ENCODE measurements at regions not wholly inside any gene's neighbourhood (a gene's known extent, or its start where the extent isn't known, plus 50 kb on each side); places are given as distances from the start of the nearest gene placed in this dataset.

DNA sequence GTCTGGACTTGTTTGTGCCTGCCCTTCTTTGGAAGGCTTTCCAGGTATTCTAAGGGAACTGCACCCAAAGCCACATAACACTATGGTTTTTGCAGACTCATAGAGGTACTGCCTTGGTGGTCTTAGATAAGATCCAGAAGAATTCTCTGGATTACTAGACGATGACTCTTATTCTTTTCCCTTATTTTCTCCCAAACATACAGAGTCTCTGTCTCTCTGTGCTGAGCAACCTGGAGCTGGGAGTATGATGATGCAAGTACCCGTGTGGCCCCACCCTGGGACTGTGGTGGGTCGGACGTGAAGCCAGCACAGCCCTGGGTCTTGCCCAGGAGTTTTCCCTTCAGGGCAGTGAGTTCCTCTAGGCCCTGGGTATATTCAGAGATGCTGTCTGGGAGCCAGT, 1342.4 kb upstream of the TENM3 start:
- DNase-seq (ENCODE audit: low spot score): no peak

DNA sequence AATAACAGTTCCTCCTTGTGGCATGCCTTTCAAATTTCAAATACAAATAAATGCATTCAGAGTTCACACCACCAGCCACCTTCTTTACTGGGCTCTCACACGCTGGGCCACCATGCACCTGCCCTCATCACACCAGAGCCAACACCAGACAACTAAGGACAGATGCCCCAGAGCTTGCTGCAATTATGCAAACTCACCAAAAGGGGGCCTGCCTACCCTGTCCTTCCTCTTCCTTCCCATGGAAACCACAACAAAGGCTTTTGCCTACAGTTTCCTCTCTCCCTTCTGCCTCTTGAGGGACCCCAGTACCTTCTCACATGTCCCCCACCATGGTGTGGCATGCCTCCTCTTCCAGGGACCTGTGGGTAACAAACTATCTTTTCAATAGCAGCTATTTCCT, 1333.9 kb upstream of the TENM3 start:
- DNase-seq (ENCODE audit: low spot score): peak; percentile 31

DNA sequence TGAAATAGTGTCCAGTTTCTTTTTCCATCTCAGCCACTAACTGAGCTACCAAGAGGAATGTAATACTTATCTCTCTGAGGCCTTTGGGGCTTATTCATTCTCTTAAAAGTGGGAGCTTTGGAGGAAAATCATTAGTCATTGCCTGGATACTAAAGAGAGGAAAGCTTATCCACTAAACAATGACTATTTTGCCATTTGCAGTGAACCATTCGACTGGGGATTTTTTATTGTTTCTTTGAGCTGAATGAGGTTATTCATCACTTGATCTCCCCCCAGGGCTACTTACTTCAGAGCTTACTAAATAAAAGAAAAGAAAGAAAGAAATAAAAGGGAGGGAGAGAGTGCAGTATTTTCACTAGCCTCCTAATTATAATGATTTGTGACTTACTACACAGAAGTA, 1329.5 kb upstream of the TENM3 start:
- DNase-seq (ENCODE audit: low spot score): peak; percentile 69

DNA sequence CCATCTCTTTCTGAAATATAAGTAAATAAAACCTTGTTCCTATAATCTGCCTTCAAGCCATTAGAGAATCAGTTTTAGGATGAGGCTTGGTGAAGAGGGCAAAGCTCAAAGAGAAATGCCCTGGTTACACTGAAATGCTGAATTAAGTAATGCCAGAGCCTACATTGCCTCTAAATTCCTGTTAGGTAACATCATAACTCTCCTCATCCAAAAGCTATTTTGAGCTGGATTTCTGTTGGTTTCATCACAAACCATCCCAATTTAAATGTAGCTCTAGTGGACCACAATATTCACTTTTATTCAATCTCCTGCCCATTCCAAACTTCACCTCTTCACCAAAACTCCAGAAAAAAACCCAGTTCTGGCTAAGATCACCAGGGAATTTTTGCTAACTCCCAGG, 1319.7 kb upstream of the TENM3 start:
- peak; percentile 11 for DNase-seq (ENCODE audit: low spot score)

DNA sequence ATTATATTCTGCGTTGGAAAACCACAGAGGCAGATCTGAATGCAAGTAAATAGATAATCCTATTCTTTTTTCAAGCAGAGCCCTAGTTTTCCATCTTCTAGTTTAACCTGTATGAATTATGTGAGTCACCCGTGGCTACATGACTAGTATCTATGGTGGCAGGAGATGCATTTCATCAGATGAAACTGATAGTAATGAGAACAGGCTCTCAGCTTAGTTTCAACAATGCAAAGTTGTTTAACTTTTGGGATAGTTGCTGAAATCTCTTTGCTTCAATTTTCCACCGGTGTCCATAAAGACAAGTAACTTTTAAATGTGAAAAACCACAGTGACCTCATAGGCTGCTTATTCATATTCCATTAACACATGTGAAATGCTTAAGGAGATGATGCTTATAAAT, 1317.4 kb upstream of the TENM3 start:
- no peak for DNase-seq (ENCODE audit: low spot score)

DNA sequence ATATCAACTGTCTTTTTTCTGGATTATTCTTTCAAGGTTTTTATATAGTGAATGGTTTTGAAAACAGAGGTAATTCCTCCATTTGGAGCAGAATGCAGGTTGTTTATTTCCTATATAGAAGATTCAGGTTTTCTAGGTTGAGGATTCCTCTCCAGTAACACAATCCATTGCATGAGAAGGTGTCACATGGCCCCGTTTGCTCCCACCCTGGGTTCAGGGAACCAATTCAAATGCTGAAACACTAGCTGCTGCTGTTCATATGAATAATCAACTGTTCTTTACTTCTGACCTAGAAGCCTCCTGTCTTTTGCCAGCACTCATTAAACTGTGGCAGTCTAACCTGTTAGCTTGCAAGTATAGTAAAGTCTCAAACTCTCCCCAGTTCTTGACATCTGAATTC, 1316.9 kb upstream of the TENM3 start:
- no peak for DNase-seq (ENCODE audit: low spot score)

DNA sequence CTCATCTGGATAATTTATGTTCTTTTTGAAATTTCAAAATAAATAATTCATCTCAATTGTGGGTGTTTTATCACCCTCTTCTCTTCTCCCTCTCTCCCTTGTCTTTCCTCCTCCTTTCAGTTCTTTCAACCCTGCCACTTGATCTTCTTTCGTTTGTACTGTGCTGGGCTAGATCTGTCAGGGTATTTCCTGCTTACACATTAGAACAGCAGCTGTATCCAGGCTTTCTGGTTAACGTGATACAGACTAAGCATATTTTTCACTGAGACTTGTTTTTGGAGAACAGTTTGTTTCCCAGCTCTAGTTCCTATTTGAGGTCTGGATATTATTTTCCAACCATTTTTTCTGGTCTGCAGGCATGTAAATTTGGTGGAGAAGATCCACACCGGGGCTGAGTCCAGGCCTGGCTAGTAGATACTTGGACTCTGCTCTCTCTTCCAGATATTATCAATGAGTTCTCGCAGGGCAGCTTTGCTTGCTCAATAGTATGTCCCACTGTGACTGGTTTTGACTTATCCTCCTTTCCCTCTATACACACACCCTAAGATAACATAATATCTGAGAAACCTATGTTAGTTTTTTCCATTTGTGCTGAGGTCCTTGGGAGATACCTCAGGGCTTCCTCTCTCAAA, 1310.7 kb upstream of the TENM3 start:
- no peak for DNase-seq (ENCODE audit: low spot score)

DNA sequence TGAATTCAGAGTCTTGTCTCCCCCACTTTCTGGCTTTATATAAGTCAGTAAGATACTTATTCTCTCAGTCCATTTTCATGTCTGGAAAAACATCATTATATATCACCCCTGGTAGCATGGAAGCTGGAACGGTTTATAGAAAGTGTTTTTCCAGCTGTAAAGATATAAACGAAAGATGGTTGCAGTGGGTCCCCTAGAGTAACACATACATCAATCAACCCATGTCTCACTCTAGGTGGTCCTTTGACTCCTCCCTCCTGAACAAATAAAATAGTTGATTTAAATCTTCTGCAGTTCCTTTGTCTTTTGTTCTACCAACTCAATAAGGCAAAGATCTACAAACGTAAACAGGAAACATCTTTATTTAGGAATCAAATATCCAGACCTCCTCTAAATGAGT, 1306.1 kb upstream of the TENM3 start:
- DNase-seq (ENCODE audit: low spot score): no peak

DNA sequence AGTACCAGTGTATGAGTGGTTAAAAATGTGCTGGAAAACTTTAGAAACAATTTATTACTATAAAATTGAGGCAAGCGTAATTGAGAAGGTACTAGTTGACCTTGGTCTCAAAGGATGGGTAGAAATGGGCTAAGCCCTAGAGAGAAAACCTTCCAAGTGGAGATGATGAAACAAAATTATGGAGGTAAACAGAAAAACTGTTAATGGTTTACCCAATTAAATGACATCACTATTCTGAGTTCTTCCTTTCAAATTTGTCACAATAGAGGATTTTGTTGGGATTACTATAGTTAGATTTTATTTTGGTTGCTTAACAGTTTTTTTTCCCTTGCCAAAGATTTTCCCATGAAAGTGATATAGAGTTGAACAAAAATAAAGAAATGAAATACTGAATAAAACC, 1302.5 kb upstream of the TENM3 start:
- no peak for DNase-seq (ENCODE audit: low spot score)

DNA sequence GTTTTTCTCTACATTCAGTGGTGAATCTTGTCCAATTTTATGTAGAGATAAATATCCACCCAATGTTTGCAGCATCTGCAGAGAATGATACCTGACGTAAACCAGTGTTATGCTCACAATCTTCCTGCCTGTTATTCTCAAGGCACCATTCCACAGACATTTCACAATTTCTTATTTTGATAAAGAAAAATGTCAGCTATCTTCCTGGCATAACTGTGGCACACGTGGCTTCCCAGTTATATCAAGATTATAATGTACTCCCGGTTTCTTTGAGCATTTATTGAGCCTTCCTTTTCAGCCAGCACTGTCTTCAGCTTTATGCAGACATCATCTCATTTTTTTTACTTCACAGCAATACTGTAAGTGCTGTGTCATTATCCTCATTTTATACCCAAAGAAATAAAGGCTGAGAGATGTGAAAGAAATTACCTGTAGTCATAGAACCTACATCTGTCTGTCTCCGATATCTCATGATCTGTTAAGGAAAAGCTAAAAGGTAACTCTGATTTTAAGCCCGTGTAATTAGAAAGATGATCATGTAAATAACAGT, 1300.8 kb upstream of the TENM3 start:
- no peak for DNase-seq (ENCODE audit: low spot score)

DNA sequence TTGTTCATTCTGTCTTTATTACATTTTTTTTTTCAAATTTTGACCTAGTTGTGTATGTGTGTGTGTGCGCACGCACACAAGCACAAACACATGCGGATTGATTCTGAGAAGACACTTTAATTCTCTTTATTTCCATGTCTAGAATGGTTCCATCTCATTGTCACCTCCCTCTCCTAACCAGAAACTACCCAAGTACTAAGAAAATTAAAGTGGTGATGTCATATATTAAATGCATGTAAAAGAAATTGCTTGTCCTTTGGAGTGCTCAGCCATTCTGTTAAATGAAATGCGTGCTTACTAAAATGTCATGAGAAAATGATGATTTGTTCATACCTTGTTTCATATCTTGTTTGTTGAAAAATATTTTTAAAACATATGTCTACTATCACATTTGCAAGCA, 1297.0 kb upstream of the TENM3 start:
- DNase-seq (ENCODE audit: low spot score): no peak

DNA sequence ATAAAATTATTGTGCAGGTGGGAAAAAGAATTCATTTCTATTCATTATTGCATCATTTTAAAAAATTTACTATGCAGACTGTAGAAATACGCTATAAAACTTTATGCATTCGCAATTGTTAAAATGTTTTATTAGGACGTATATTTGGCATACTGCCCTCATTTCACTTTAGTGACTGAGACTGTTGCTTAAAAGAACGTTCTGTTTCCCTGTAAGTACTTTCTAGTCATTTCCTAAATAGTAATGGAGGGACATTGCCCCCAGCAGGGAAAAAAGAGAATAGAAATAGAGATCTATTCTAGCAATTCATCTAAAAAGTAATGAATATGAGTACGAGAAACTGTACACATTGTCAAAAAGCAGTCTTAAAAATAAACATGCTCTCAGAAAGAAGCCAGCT, 1295.8 kb upstream of the TENM3 start:
- DNase-seq (ENCODE audit: low spot score): peak; percentile 47

DNA sequence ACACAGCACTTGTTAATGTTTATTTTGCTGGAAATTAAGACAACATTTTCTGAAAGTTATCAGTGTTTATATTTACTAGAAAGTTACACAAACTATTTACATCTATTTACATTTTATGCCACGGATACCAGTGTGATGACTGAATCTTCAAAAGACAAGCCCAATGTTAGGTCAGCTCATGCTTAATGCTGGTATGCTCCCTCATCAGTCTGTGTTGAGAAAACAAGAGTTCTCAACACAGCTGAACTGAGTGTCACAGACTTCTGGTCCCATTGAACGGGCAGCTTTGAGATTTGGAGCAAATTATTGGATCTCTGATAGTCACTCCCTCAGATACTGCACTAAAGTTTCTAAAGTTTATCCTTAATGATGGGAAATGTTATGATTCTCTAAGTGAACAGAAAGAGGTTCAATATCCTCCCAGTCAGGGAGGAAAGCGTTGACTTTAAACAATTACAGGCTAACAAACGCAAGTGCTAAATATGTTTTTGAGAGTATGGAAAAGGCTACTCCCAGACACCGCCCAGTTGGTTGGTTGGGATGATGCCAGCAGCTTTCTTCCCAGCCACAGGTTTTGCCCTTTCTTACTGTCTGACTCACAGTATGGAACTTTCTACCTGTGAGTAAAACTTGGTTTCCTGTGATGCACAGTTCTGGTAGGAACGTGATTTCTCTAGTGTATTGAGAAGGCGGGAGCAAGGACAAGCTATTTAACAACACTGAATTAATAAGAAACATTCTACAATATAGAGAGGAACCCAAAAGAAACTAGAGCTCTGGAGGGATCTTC, 1293.6 kb upstream of the TENM3 start:
- no peak for DNase-seq (ENCODE audit: low spot score)

DNA sequence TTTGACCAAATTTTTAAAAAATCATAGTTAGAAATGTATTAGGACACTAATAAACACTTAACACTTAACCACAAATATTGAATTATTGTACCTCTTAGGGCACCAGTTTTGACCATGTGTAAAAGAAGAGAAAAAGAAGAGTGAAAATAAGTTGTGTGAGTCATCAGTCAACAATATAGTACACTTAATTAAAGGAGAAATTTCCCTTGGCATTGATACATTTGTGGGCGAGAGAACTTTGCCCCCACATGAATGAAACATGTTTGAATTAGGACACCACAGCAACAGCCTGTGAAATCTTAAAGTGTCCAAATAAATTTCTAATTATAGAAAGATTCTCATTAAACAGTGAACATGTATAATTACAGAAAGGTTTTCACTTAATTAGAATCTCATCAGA, 1292.8 kb upstream of the TENM3 start:
- DNase-seq (ENCODE audit: low spot score): no peak

DNA sequence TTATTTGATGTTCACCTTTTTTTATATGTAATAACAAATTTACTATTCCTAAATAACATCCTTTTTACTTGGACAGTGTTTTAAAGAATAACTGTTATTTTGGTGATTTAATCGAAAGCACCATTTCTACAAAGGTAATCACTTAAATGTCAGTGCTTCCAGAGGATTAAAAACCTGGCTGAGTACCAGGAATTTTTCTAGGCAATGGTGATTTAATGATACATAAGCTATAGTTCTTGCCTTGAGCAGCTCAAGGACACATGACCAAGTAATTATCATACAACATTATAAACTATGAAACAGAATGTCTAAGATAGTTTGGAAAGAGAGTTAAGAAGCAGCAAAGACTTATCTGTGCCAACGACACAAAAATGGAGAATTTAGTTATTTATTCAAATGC, 1291.9 kb upstream of the TENM3 start:
- no peak for DNase-seq (ENCODE audit: low spot score)

DNA sequence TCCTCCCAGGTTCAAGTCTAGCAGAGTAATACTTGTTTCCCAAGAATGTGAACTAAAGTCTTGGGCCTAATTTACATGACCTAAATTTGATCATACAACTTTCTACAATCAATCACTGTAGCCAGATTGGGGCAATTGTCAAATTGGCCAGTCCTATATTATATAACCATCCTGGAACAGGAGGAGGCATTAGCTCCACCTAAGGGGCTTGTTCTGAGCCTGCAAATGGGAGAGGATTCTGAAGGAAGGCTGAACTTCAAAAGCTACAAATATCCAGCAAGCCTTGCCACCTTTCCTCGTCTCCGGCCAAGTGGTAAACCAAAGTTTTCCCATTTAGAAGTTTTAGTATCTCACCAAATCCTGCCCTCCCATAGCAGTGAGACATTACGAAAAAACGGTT, 1289.6 kb upstream of the TENM3 start:
- peak; percentile 11 for DNase-seq (ENCODE audit: low spot score)

DNA sequence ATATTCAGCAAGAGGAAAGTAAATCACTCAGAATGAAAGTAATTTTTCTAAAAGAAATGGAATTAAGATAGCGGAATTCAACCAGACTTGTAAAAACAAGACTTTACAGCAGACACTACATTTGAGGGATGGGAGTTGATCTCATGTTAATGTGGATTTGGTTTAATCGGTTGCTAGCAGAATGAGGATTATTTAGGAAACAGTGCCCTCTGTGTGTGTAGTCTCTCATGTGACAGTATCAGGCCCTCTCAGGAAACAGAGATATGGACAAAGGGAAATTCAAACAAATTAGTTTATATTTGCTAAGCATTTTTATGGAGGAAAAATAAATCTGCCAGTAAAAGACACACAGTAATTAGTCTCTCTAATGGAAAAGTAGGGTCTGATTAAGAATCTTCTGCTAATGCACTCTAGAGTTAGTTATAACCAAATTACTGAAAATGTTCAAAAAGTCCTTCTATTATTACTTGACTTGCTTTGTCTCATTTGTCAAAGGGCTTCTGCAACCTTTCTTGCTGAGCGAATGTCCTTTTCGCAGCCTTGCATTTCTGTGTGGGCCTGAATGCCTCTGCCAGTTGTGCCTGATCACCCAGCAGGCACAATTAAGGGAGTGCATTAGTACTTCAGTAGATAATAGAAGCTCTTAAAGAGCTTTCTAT, 1282.3 kb upstream of the TENM3 start:
- no peak for DNase-seq (ENCODE audit: low spot score)

DNA sequence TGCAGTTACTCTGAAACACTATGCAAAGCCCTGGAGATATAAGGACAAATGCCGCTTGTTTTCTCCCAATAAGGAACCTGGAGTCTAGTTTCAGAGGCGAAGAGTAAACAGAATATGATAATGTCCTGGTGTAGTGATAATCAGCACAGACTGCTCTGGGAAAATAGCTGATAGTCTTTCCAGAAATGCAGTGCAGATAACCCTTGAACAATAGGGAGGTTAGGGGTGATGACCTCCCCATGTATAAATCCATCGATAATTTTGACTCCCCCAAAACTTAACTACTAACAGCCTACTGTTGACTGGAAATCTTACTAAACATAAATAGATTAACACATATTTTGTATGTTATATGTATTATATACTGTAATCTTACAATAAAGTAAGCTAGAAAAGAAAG, 1280.9 kb upstream of the TENM3 start:
- DNase-seq (ENCODE audit: low spot score): no peak

DNA sequence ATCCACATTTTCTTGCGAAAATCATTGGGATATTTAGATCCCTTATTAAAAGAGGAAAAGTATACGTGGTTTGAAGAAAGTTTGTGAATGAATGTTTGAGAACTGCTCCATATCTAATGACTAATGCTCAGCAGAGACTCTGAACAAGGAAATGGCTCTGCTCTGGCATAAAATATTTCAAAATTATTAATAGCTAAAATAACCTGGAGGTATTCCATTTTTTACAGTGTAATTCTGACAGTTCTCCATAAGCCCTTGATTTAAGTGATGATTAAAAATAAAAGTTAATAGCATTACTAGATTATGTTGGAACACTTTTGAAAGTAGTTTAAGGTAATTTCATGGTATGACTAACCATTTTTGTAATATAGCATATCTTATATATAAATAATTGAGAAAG, 1276.9 kb upstream of the TENM3 start:
- no peak for DNase-seq (ENCODE audit: low spot score)

DNA sequence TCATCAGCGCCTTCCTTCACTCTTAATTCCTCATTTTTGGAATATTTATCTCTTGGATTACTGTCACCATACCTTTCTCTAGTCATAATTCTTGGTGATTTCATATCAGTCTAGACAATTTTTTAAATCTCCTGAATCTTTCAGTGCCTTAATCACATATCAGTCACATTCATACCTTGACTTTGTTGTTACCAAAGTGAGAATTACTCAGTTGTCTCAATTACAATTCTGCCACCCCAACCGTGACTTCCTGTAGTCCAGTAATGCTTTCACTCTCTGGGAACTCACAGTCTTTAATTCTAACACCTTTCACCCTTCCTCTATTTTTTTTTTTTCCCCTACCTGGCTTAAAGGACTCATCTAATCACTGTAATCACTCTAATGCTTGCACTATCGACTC, 1275.3 kb upstream of the TENM3 start:
- DNase-seq (ENCODE audit: low spot score): no peak

DNA sequence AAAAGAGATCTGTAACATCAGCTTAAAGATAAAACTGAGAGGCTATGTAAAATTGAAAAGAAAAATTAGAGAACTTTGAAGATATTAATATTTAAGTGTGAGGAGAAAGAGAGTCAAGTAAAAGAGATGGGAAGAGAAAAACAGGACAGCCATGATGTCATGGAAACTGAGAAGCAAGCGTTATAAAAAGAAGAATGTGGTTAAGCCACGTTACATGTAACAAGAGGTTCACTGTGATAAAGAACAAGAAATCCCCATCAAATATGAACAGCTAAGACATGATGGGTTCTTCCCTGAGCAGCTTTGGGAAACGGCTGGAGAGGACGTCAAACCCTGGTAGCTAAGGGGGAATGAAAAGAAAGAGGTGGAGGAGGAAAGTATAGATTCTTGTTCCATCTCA, 1269.3 kb upstream of the TENM3 start:
- DNase-seq (ENCODE audit: low spot score): no peak

DNA sequence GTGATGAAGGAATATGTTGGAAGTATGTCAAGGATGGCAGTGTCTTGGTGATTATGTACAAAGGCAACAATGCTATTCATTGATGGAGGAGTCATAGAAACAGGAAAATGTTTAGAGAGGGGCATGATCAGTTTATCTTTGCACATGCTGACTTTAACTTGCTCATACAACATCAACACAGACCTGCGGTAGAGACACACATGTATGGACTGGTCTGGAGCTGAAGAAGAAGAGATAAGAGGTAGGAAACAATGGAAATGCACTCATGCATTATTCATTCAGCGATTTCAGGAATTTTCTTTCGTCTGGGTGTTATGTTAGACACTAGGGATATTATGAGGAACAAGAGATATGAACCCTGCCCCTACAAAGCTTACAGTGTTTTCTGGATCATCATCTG, 1252.3 kb upstream of the TENM3 start:
- DNase-seq (ENCODE audit: low spot score): no peak

DNA sequence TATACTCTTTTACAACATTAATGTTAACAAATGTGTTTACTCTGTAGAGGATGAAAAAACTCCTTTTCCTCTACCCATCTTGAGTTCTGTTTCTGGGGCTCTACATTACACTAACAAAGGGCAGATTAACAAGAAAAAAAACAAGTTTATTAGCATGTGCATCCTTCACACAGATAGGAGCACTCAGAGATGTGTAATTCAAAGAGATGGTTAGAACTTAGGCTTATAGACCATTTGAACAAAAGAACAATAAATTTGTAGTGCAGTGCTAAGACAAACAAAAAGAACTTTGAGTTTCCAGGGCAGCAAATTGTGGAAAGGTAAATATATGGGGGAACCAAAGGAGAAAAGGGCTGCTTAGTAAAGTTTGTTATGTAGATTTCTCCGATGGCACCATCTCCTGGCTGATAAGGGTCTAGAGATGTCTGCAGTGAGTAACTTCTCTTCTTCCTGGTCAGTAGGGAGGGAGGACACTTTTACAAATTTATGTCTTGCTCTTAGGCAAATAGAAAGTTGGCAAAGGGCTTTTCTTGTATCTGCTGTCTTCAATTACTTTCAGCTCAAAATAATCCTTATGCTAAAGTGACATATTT, 1249.9 kb upstream of the TENM3 start:
- no peak for DNase-seq (ENCODE audit: low spot score)
